Loucy (cell line): ENCODE measurements at regions not wholly inside any gene's neighbourhood (a gene's known extent, or its start where the extent isn't known, plus 50 kb on each side); places are given as distances from the start of the nearest gene placed in this dataset.

Source experiments
- H2AFZ ChIP-seq: fragments of 200-600 bp; sonication (generic); 2 replicates; pipeline ENCODE4 v1.6.0; 2016; ENCODE audit warnings: antibody characterized with exemption, mild to moderate bottlenecking, low read length, moderate library complexity
- H3F3A ChIP-seq: fragments of 200-600 bp; 2 replicates; pipeline ENCODE4 v1.6.0; 2016; ENCODE audit warnings: antibody characterized with exemption, low read depth, mild to moderate bottlenecking
- H3K27me3 ChIP-seq: fragments of 200-600 bp; sonication (generic); 2 replicates; pipeline ENCODE4 v1.6.1; 2014; ENCODE audit warnings: low read length, mild to moderate bottlenecking; ENCODE audit not compliant: insufficient read depth, poor library complexity, severe bottlenecking
- H3K36me3 ChIP-seq: fragments of 200-600 bp; sonication (generic); 2 replicates; pipeline ENCODE4 v1.6.1; 2016; ENCODE audit warnings: low read length; ENCODE audit not compliant: insufficient read depth
- H3K4me1 ChIP-seq: fragments of 200-600 bp; sonication (generic); 2 replicates; pipeline ENCODE4 v1.5.1; 2014; ENCODE audit warnings: low read length, mild to moderate bottlenecking; ENCODE audit not compliant: insufficient read depth, poor library complexity, severe bottlenecking
- H3K4me2 ChIP-seq: fragments of 200-600 bp; sonication (generic); 2 replicates; pipeline ENCODE4 v1.6.0; 2014; ENCODE audit warnings: antibody characterized with exemption, low read length, low read depth, mild to moderate bottlenecking; ENCODE audit not compliant: poor library complexity, severe bottlenecking
- H3K4me3 ChIP-seq: fragments of 200-600 bp; sonication (generic); 2 replicates; pipeline ENCODE4 v1.5.1; 2014; ENCODE audit warnings: low read length, mild to moderate bottlenecking, mixed read lengths; ENCODE audit not compliant: poor library complexity, severe bottlenecking
- H3K79me2 ChIP-seq: fragments of 200-600 bp; sonication (generic); 2 replicates; pipeline ENCODE4 v1.6.1; 2014; ENCODE audit warnings: low read length; ENCODE audit not compliant: insufficient read depth
- H3K9ac ChIP-seq: fragments of 200-600 bp; sonication (generic); 2 replicates; pipeline ENCODE4 v1.6.0; 2014; ENCODE audit warnings: mild to moderate bottlenecking, low read depth, low read length, moderate library complexity; ENCODE audit not compliant: poor library complexity, severe bottlenecking
- H3K9me2 ChIP-seq: fragments of 200-600 bp; sonication (generic); replicated peaks from 2 replicates; pipeline ENCODE4 v1.6.1; 2016; ENCODE audit warnings: low read depth, low read length, mixed read lengths
- H3K9me3 ChIP-seq: fragments of 200-600 bp; sonication (generic); 2 replicates; pipeline ENCODE4 v1.6.1; 2014; ENCODE audit warnings: mild to moderate bottlenecking, antibody characterized with exemption, low read length, low read depth; ENCODE audit not compliant: insufficient read depth
- H4K20me1 ChIP-seq: fragments of 200-600 bp; sonication (generic); 2 replicates; pipeline ENCODE4 v1.6.0; 2014; ENCODE audit warnings: antibody characterized with exemption, low read length, mild to moderate bottlenecking; ENCODE audit not compliant: insufficient read depth, poor library complexity, severe bottlenecking
- EZH2phosphoT487 ChIP-seq: fragments of 200-600 bp; IDR thresholded peaks from 2 replicates; pipeline ENCODE4 v1.6.1; 2018; ENCODE audit warnings: antibody characterized with exemption, mild to moderate bottlenecking, moderate library complexity, borderline replicate concordance
- TF ChIP-seq, protein P1 (sequence below): fragments of 200-600 bp; sonication (generic); conservative IDR thresholded peaks from 2 replicates; pipeline ENCODE4 v1.5.1; 2014; ENCODE audit warnings: mild to moderate bottlenecking, antibody characterized with exemption, low read length

DNA sequence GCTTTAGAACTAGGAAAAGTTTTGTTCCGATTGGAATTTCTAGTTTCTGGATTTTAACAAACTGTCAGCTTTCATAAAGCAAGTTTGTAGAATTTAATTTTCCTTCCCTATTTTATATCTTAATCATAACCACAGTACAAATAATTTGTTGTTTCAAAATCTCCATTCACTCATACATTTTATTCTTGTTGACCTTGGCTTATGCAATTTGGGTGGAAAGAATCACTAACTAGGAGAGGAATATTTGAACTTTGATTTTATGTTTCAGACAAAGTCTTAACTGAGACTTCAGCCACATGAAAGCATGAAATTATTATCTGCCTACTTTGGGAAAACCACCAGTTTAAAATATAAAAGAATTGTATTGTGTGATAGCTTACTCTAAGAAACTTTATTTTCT lies 427.9 kb downstream of the SPRY1 start:
- H2AFZ ChIP-seq: no peak overlapping the region
- H3K27me3 ChIP-seq: no peaks in the 10 kb centered on the region
- H3K4me3 ChIP-seq: no peak overlapping the region
- H3K9me3 ChIP-seq: no peaks in the 10 kb centered on the region
- H3K36me3 ChIP-seq: no peaks in the 10 kb centered on the region
- H3K9ac ChIP-seq: no peak overlapping the region
- H3K4me1 ChIP-seq: no peaks in the 10 kb centered on the region
- no peaks in the 10 kb centered on the region for H3F3A ChIP-seq
- no peaks in the 10 kb centered on the region for H3K9me2 ChIP-seq
- H4K20me1 ChIP-seq: no peaks in the 10 kb centered on the region
- no peak overlapping the region for H3K4me2 ChIP-seq
- TF ChIP-seq, protein P1, sequence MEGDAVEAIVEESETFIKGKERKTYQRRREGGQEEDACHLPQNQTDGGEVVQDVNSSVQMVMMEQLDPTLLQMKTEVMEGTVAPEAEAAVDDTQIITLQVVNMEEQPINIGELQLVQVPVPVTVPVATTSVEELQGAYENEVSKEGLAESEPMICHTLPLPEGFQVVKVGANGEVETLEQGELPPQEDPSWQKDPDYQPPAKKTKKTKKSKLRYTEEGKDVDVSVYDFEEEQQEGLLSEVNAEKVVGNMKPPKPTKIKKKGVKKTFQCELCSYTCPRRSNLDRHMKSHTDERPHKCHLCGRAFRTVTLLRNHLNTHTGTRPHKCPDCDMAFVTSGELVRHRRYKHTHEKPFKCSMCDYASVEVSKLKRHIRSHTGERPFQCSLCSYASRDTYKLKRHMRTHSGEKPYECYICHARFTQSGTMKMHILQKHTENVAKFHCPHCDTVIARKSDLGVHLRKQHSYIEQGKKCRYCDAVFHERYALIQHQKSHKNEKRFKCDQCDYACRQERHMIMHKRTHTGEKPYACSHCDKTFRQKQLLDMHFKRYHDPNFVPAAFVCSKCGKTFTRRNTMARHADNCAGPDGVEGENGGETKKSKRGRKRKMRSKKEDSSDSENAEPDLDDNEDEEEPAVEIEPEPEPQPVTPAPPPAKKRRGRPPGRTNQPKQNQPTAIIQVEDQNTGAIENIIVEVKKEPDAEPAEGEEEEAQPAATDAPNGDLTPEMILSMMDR: no peak
- TF ChIP-seq EZH2phosphoT487: no peak
- no peaks in the 10 kb centered on the region for H3K79me2 ChIP-seq

DNA sequence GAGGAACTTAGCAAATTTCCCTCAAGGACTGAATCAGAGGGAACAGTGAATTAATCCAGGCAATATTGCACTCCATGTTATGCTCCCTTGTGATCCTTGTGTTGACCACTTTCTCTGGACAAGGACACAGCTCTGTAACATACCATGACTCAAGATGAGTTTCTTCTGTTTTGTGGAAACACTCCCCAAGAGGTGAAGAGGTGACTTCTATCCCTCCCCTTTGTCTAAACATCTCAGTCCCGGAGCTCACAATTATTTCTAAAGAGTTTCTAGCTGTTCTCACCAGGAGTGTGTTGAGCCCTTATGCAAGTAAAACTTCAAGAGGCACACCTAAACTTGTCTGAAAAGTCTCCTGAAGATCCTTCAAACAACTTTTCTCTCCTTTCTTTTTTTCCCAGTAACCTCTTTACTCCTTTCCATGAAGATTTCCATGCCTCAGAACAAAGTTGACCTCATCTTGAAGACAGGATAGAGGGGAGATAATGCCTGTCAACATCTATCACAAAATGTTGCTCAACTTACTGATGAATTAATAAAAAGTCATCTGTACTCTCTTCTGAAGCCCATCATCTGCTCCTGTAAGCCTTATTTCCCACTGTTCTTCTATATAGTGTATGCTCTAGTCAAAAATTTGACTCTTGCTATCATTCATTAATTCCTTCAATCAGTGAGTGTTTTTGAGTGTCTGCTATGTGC lies 429.1 kb downstream of the SPRY1 start:
- H3K9ac ChIP-seq: no peak overlapping the region
- no peaks in the 10 kb centered on the region for H3K9me3 ChIP-seq
- no peaks in the 10 kb centered on the region for H3K9me2 ChIP-seq
- no peaks in the 10 kb centered on the region for H3K36me3 ChIP-seq
- no peak overlapping the region for H3K4me3 ChIP-seq
- no peaks in the 10 kb centered on the region for H3K4me1 ChIP-seq
- H3K4me2 ChIP-seq: no peak overlapping the region
- no peak overlapping the region for H2AFZ ChIP-seq
- no peak for TF ChIP-seq EZH2phosphoT487
- TF ChIP-seq, protein P1: no peak
- H3K79me2 ChIP-seq: no peaks in the 10 kb centered on the region
- H4K20me1 ChIP-seq: no peaks in the 10 kb centered on the region
- no peaks in the 10 kb centered on the region for H3F3A ChIP-seq
- H3K27me3 ChIP-seq: no peaks in the 10 kb centered on the region

DNA sequence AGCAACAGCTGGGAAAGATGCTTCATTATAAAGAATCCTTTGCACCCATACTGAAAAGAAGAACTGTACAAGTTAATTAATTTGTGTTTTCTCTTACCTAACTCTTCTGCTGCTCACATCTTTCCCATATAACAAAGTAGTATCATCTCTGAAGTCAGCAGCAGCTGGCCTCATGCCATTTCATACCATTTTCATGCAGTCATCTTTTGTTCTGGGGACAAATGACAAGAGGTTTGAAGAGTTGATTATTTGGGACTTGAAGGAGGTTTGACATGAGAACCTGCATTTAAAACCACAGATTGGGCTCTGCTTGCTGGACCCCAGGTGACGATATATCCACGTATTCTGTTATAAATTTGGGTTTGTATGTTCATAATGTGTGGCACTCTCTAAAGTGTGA lies 430.3 kb downstream of the SPRY1 start:
- Histone ChIP-seq H3K4me1 (no peaks in the 10 kb centered on the region), H4K20me1 (no peaks in the 10 kb centered on the region), H3K36me3 (no peaks in the 10 kb centered on the region), H3K79me2 (no peaks in the 10 kb centered on the region), H3K9me3 (no peaks in the 10 kb centered on the region), H3K4me3 (no peak overlapping the region), H2AFZ (no peak overlapping the region), H3K9me2 (no peaks in the 10 kb centered on the region), H3K27me3 (no peaks in the 10 kb centered on the region), H3F3A (no peaks in the 10 kb centered on the region), H3K4me2 (no peak overlapping the region), H3K9ac (no peak overlapping the region)
- no peak for TF ChIP-seq EZH2phosphoT487
- TF ChIP-seq, protein P1: no peak
